Glutamatergic neuron (in vitro differentiated cells): ENCODE measurements at regions not wholly inside any gene's neighbourhood (a gene's known extent, or its start where the extent isn't known, plus 50 kb on each side); places are given as distances from the start of the nearest gene placed in this dataset.
"Not testable (repeated sequence)": the region's sequence is repeated elsewhere in the genome, so short reads cannot be mapped to it uniquely, and the experiment has no call there.

Source experiments
- DNase-seq: peaks from one replicate; pipeline ENCODE4 v3.0.0; 2022
- H3K27ac Mint-ChIP-seq: one replicate; pipeline ENCODE4 v1.8.0; 2020; ENCODE audit warnings: mild to moderate bottlenecking, mixed read lengths, inconsistent platforms; ENCODE audit not compliant: unreplicated experiment
- H3K27me3 Mint-ChIP-seq: one replicate; pipeline ENCODE4 v1.8.0; 2020; ENCODE audit warnings: mild to moderate bottlenecking, moderate library complexity, mixed read lengths, inconsistent platforms; ENCODE audit not compliant: unreplicated experiment
- H3K36me3 Mint-ChIP-seq: one replicate; pipeline ENCODE4 v1.8.0; 2020; ENCODE audit warnings: mild to moderate bottlenecking, mixed read lengths, inconsistent platforms; ENCODE audit not compliant: unreplicated experiment
- H3K4me1 Mint-ChIP-seq: one replicate; pipeline ENCODE4 v1.8.0; 2020; ENCODE audit warnings: mild to moderate bottlenecking, low read depth, mixed read lengths, inconsistent platforms; ENCODE audit not compliant: unreplicated experiment
- H3K4me3 Mint-ChIP-seq: one replicate; pipeline ENCODE4 v1.8.0; 2020; ENCODE audit warnings: mild to moderate bottlenecking, mixed read lengths, inconsistent platforms; ENCODE audit not compliant: unreplicated experiment
- H3K9me3 Mint-ChIP-seq: one replicate; pipeline ENCODE4 v1.8.0; 2020; ENCODE audit warnings: mild to moderate bottlenecking, moderate library complexity, mixed read lengths, inconsistent platforms; ENCODE audit not compliant: unreplicated experiment
- CTCF ChIP-seq: fragments of 200-600 bp; sonication (generic); IDR thresholded peaks from one replicate; pipeline ENCODE4 v1.5.0; 2021; ENCODE audit not compliant: partially characterized antibody, unreplicated experiment

- DNase-seq: no peak
- H3K9me3 Mint-ChIP-seq: no peaks in the 10 kb centered on the region
- H3K4me1 Mint-ChIP-seq: no peaks in the 10 kb centered on the region
- H3K36me3 Mint-ChIP-seq: no peaks in the 10 kb centered on the region
- H3K4me3 Mint-ChIP-seq: no peak overlapping the region
- no peak overlapping the region for H3K27ac Mint-ChIP-seq
- H3K27me3 Mint-ChIP-seq: no peaks in the 10 kb centered on the region
- TF ChIP-seq CTCF: no peak
Observed at GRCh38 chr7:41404375-41405074, 298.4 kb downstream of the INHBA start.

- H3K27ac Mint-ChIP-seq: no peak overlapping the region
- H3K4me1 Mint-ChIP-seq: no peaks in the 10 kb centered on the region
- DNase-seq: no peak
- no peak for TF ChIP-seq CTCF
- no peaks in the 10 kb centered on the region for H3K36me3 Mint-ChIP-seq
- H3K27me3 Mint-ChIP-seq: no peaks in the 10 kb centered on the region
- H3K4me3 Mint-ChIP-seq: no peak overlapping the region
- H3K9me3 Mint-ChIP-seq: no peaks in the 10 kb centered on the region
Observed at GRCh38 chr7:41403291-41403690, 299.6 kb downstream of the INHBA start.

GRCh38 chr7:41401833-41402232 is 301.1 kb downstream of the INHBA start:
- Mint-ChIP-seq H3K4me3 (no peak overlapping the region), H3K4me1 (no peaks in the 10 kb centered on the region), H3K27me3 (no peaks in the 10 kb centered on the region), H3K36me3 (no peaks in the 10 kb centered on the region), H3K9me3 (no peaks in the 10 kb centered on the region), H3K27ac (no peak overlapping the region)
- DNase-seq: no peak
- no peak for TF ChIP-seq CTCF

GRCh38 chr7:41399171-41399570 is 303.7 kb downstream of the INHBA start:
- Mint-ChIP-seq H3K27me3 (no peaks in the 10 kb centered on the region), H3K4me3 (no peak overlapping the region), H3K36me3 (no peaks in the 10 kb centered on the region), H3K9me3 (no peaks in the 10 kb centered on the region), H3K27ac (no peak overlapping the region), H3K4me1 (no peaks in the 10 kb centered on the region)
- no peak for TF ChIP-seq CTCF
- no peak for DNase-seq

GRCh38 chr7:41391818-41392217 is 311.1 kb downstream of the INHBA start:
- peaks cover 4% of the 10 kb centered on the region for H3K36me3 Mint-ChIP-seq
- H3K9me3 Mint-ChIP-seq: peaks cover 2% of the 10 kb centered on the region
- no peak overlapping the region for H3K27ac Mint-ChIP-seq
- DNase-seq: no peak
- H3K4me1 Mint-ChIP-seq: no peaks in the 10 kb centered on the region
- no peak overlapping the region for H3K4me3 Mint-ChIP-seq
- no peak for TF ChIP-seq CTCF
- H3K27me3 Mint-ChIP-seq: no peaks in the 10 kb centered on the region

- H3K9me3 Mint-ChIP-seq, H3K4me1 Mint-ChIP-seq, H3K27me3 Mint-ChIP-seq, DNase-seq, H3K4me3 Mint-ChIP-seq, H3K27ac Mint-ChIP-seq, H3K36me3 Mint-ChIP-seq: not testable (repeated sequence)
Observed at GRCh38 chr7:41388933-41389332, 314.0 kb downstream of the INHBA start.
